ENCODE measurements at regions not wholly inside any gene's neighbourhood (a gene's known extent, or its start where the extent isn't known, plus 50 kb on each side); places are given as distances from the start of the nearest gene placed in this dataset.

- DNase-seq (ENCODE audit: low spot score), result no peak
- no peak for TF ChIP-seq CTCF (IDR thresholded peaks at IDR 0.05; ENCODE audit: borderline replicate concordance, control extremely low read depth, extremely low read depth, insufficient read depth, missing control alignments)
- in situ Hi-C loops (cut with MboI; ENCODE audit: low sequenced_read_pairs, unreplicated experiment), result no loop called here
These were observed 239.9 kb upstream of the CELF2 start for GRCh38 chr10:10777723-10778122.

DNA sequence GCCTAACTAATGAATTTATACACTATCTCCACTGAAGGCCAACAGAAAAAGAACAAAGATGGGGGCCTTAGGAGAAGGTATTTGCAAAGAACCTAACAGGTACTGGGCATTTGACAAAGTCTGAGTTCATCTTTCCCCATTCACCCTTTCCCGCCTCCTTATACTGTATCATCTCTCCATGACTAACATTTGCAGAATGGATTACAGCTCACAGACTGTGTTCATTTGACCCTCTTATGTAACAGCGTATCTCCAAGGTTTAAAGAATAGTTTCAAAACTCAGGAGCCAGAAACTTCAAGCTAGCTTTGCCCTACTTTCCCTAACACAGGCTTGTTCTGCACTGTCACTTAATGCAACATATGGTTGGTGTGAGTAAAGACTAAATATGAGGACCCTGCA is 238.7 kb upstream of the CELF2 start:
- in situ Hi-C loops (cut with MboI; ENCODE audit: low sequenced_read_pairs, unreplicated experiment), result no loop called here
- TF ChIP-seq CTCF (IDR thresholded peaks at IDR 0.05; ENCODE audit: borderline replicate concordance, control extremely low read depth, extremely low read depth, insufficient read depth, missing control alignments), result no peak
- no peak for DNase-seq (ENCODE audit: low spot score)

DNA sequence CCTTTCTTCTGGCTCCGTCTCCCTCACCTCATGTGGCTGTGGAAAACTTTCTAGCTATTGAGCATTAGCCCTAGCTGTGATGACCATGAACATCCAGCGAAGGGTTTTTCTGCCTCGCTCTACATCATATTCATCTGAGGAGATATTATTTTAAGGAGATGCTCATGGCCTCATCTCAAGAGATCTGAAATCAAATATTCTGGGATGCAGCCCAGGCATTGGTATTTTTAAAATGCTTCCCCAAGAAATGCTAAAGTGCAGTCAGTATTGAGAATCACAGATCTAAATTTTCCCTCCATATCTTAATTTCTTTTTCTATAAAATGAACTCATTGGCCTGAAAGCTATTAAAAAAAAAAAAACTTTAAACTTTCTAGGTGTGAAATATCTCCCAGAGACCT is 238.2 kb upstream of the CELF2 start:
- DNase-seq (ENCODE audit: low spot score), result no peak
- no peak for TF ChIP-seq CTCF (IDR thresholded peaks at IDR 0.05; ENCODE audit: borderline replicate concordance, control extremely low read depth, extremely low read depth, insufficient read depth, missing control alignments)
- in situ Hi-C loops (cut with MboI; ENCODE audit: low sequenced_read_pairs, unreplicated experiment), result no loop called here

DNA sequence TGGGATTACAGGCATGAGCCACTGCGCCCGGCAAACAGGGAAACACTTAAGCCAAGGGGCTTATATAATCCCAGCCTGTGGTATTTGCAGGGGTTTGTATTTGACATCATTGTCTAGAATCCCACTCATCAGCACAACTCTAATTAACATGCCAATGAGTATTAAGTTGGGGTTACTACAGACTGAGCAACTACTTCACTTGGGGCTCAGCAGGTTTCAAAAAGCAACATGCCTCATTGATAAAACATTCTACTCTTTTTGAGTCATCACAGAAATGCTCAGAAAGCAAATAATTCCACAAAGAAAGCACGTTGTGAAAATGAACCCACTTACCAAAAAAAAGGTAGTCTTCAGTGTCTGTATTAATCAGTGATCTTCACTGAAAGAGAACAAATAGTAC is 236.9 kb upstream of the CELF2 start:
- TF ChIP-seq CTCF (IDR thresholded peaks at IDR 0.05; ENCODE audit: borderline replicate concordance, control extremely low read depth, extremely low read depth, insufficient read depth, missing control alignments), result no peak
- no peak for DNase-seq (ENCODE audit: low spot score)
- in situ Hi-C loops (cut with MboI; ENCODE audit: low sequenced_read_pairs, unreplicated experiment), result no loop called here

DNA sequence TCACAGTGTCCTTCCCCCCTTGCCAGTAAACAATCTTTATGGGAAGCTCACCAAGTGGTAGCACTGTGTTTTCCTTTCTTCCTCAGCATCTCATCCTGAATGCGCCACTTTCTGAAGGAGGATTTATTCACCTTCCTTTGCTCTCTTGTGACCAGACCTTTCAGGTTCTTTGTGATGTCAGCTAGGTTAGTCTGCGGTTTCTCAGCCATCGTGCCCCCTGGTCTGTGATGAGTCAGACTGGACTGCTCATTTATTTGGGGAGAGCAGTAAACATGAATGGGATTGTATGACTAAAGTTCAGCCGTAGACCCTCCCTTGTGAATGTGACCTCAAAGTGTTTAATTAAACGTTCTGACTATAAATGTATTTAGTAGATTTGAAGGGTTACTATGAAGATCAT is 235.1 kb upstream of the CELF2 start:
- no peak for TF ChIP-seq CTCF (IDR thresholded peaks at IDR 0.05; ENCODE audit: borderline replicate concordance, control extremely low read depth, extremely low read depth, insufficient read depth, missing control alignments)
- no peak for DNase-seq (ENCODE audit: low spot score)
- in situ Hi-C loops (cut with MboI; ENCODE audit: low sequenced_read_pairs, unreplicated experiment), result no loop called here

DNA sequence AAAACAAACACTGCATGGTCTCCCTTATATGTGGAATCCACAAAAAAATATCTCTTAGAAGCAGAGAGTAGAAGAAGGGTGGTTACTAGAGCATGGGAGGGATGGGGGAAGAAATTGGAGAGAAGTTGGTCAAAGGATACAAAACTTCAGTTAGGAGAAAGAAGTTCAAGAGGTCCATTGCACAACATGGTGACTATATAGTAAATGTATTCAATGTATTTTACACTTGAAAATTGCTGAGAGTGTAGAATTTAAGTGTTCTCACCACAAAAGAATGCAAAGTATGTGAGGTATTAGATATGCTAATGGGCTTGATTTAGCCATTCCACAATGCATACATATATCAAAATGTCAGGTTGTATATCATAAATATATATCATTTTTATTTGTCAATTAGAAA is 232.0 kb upstream of the CELF2 start:
- in situ Hi-C loops (cut with MboI; ENCODE audit: low sequenced_read_pairs, unreplicated experiment), result no loop called here
- TF ChIP-seq CTCF (IDR thresholded peaks at IDR 0.05; ENCODE audit: borderline replicate concordance, control extremely low read depth, extremely low read depth, insufficient read depth, missing control alignments), result no peak
- DNase-seq (ENCODE audit: low spot score), result no peak
